GM19240 (cell line): ENCODE measurements at regions not wholly inside any gene's neighbourhood (a gene's known extent, or its start where the extent isn't known, plus 50 kb on each side); places are given as distances from the start of the nearest gene placed in this dataset.
"Not testable (repeated sequence)": the region's sequence is repeated elsewhere in the genome, so short reads cannot be mapped to it uniquely, and the experiment has no call there.

ENCODE experiments used
- DNase-seq: peaks from one replicate; pipeline ENCODE4 v3.0.0; 2011; ENCODE audit warnings: low spot score; ENCODE audit not compliant: insufficient read length

DNA sequence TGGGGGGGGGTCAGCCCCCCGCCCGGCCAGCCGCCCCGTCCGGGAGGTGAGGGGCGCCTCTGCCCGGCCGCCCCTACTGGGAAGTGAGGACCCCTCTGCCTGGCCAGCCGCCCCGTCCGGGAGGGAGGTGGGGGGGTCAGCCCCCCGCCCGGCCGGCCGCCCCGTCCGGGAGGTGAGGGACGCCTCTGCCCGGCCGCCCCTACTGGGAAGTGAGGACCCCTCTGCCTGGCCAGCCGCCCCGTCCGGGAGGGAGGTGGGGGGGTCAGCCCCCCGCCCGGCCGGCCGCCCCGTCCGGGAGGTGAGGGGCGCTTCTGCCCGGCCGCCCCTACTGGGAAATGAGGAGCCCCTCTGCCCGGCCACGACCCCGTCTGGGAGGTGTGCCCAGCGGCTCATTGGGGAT lies 210.7 kb upstream of the RPL34 start:
- DNase-seq, result not testable (repeated sequence)

GRCh38 chr4:108405586-108405985 lies 214.8 kb upstream of the RPL34 start:
- DNase-seq, result no peak

DNA sequence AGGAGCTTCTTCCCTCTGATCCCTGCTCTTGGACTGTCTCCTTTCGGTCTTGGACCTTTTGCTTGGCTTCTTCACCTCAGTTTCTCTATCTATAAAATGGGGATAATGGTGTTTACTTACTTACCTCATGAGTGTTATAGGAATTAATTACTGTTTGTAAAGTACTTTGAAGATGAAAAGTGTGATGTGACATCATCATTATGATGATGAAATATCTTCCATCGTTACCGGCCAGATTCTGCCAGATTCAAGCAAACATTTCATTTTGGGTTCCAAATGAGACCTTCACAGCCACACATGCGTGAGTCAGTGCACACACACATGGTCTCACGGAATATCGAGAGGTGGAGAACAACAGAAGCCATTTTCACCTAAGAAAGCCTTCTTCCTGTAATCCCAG lies 220.1 kb upstream of the RPL34 start:
- no peak for DNase-seq

- no peak for DNase-seq
These were observed 220.6 kb upstream of the RPL34 start for GRCh38 chr4:108399610-108400265.

DNA sequence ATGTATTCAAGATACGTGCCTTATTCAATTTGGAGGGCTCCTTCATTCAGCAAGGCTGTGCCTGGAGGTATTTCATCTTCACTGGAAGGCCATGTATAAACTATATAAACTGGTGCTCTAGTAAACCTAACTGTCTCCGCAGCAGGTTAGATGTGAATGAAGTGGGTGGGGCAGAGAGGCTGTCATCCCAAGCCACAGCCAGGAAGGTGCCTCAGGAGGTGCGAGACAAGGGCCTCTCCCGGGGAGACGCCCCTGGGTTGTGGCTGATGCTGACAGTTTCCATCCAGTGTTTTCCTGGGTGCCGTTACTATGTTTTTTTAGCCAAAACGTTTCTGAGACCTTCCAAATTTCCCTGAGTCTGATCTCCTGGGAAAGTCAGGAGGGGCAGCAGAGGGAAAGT lies 221.5 kb upstream of the RPL34 start:
- DNase-seq, result no peak

GRCh38 chr4:108398316-108398715 lies 222.1 kb upstream of the RPL34 start:
- no peak for DNase-seq

DNA sequence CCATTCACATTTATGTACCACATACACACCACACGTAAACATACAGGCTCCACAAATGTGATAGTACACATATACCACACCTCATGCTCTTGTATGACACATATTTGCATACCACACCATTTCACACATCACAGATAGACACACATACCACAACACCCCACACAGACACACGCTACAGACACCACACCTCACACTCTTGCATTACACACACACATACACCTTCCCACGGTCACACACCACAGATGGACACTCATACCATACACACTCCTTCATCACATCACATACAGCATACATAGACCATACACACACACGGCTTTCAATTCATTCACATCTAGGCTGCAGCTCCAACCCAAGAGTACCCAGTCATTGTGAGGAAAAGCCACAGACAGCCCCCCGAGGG lies 222.5 kb upstream of the RPL34 start:
- no peak for DNase-seq

GRCh38 chr4:108396900-108397497 lies 223.4 kb upstream of the RPL34 start:
- no peak for DNase-seq

DNA sequence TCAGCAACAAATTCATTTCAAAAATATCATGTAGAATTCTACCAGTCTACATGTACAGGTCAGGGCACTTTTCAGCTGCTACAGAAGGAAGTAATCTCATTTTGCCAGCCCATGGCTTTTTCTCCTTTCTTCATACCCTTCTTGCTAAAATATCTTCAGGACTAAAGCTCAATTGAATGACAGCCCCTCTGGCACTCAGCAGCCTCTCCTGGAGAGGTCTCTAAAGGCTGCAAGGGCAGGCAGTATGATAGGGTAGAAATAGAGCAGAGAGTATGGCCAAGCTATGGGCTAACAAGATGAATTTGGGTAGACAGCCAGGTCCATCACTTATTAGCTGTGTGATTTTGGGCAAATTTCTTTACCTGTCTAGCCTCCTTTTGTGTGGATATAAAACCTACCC lies 224.6 kb upstream of the RPL34 start:
- no peak for DNase-seq

GRCh38 chr4:108393890-108394472 lies 225.2 kb upstream of the LEF1 start:
- no peak for DNase-seq

GRCh38 chr4:108391701-108392455 lies 223.1 kb upstream of the LEF1 start:
- no peak for DNase-seq

GRCh38 chr4:108385076-108385475 lies 216.3 kb upstream of the LEF1 start:
- no peak for DNase-seq

DNA sequence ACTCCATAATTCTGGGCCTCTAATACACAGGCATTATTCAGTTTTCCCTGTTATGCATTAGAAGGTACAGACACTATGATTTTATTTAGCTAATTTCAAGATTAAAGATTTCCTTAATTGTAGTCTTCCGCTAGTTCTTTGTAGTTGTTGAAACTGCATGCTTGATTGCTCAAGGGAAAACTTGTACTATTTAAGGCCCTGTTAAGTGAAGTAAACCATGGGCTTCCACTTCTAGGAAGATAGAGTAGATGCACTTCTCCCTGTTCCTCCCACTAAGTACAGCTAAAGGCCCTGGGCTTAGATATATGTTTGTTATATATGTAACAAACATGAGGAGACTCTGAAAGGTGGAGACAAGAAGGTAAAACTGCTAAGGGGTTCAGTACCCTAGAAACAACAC lies 215.8 kb upstream of the LEF1 start:
- no peak for DNase-seq

DNA sequence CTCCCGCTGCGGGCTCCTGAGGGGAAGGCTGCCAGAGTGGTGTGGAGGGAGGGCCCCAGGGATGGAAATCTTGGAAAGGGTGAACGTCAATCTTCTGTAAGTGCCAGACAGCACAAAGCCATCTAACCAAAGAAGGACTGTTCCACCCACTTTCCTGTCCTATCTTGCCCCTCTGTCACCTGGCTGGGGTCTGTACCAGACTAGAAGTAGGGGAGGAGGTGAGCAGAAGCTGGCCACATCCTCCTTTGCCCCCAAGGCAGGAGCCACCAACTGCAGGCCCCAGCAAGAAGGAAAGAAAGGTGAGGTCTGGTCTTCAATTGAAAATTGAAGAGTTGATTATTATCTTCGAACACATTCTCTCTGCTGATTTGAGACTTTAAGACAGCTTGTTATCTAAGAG lies 214.4 kb upstream of the LEF1 start:
- no peak for DNase-seq

DNA sequence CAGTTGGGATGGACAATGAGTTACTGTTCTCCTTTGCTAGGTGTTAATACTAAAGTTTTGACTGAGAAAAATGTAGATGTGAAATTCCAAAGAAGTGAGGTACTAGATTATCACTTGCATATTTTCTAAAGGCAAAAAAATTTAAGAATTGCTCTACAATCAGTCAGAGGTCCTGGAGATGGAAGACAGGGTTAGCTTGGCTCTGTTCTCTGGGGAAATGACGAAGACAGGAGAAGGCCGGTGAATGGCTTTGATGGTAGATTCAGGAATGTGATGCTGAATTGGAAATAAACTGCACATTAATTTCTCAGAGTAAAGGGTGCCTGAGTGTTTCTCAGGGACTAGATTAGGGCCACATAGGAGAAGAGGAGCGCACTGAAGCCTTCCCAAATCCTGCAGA lies 214.0 kb upstream of the LEF1 start:
- DNase-seq, result no peak

DNA sequence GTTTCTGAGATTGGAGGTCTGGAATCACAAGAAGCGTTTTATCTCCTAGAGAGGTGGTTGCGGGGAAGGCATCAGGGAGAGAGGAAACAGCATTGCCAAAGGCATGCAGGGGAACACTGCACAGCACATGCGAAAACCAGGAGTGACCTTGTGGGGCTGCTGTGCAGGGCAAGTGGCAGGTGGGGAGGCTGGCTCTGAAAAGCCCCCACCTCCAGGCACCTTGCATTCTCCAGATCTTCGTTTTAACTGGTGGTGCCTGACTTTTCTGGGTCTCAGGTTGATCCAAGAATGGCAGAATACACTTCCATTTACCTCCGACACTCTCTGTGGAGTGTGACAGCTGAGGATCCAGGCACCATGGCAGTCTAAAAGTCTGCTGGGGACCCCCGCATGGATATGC lies 209.4 kb upstream of the LEF1 start:
- DNase-seq, result no peak

DNA sequence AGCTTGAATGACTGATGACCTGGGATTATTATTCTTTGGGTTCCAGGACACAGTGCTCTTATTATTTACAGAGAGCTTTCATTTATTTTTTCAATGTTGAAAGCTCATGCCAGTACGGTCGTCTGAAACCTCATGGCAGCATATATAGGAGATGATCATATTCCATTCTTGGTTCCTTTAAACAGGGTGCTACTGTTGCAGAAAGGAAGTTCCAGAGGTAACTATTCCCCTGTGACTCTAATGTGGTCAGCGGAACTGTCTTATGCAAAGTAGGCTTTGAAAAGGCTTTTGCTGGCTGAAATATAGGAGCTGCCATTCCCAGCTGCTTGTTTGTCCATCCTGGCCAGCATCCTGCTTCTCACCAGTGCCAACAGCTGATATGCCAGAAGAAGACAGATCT lies 208.3 kb upstream of the LEF1 start:
- no peak for DNase-seq

DNA sequence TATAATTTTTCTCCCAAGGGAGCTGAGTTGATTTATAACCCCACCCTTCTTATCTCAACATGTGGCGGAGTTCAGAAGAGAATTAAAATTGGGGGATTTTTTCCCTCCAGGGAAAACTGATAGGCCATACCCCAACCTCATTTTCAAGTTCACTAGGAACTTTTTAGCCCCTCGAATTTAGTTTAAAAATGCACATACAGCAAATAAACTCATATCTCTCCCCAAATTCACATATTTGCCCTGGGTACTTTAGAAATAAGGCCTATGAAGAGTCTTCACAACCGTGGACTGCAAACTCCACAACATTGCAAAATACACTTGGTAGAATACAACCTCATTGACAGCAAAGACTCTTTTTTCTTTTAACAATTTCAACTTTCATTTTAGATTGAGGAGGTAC lies 206.7 kb upstream of the LEF1 start:
- no peak for DNase-seq

- no peak for DNase-seq
These were observed 203.9 kb upstream of the LEF1 start for GRCh38 chr4:108372681-108373080.

DNA sequence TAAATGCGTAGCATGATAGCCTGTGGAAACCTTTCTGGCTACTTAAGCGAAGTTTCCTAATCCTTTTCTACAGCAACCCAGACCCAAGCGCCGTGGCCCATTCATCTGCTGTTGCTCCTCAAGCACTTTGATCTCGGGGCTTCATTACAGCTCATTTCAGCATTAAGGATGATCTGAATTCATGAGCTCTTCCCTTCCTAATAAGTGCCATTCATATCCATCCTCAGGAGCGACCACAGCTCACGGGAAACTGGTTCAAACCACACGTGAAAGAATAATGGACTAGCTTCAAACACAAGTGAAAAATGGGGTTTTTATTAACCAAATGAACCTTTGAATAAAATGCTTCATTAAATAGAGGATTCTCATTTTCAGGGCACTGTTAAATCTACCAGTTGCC lies 202.6 kb upstream of the LEF1 start:
- no peak for DNase-seq

GRCh38 chr4:108370291-108371141 lies 201.8 kb upstream of the LEF1 start:
- DNase-seq, result no peak
